H1 (cell line): ENCODE measurements at regions not wholly inside any gene's neighbourhood (a gene's known extent, or its start where the extent isn't known, plus 50 kb on each side); places are given as distances from the start of the nearest gene placed in this dataset.

Experiments
- CTCF ChIA-PET: fragments of 300-600 bp; sonication (Branson Sonifier 250); formaldehyde crosslinking; loops from one replicate; lab custom pipeline; 2021; ENCODE audit not compliant: partially characterized antibody; lab: Charles Lee
- POLR2A ChIA-PET: fragments of 300-600 bp; sonication (Branson Sonifier 250); formaldehyde crosslinking; loops from one replicate; lab custom pipeline; 2021; ENCODE audit warnings: inconsistent platforms; ENCODE audit not compliant: partially characterized antibody; lab: Charles Lee
- DNase-seq, 2 experiments: peaks; one replicate each; pipeline versions ENCODE4 v3.0.0 to v3.0.0-alpha.2; 2010 to 2022; ENCODE audit warnings: low spot score in 2 of 2, low read depth in 1 of 2, mixed read lengths in 1 of 2
- FAIRE-seq: peaks from 2 replicates; lab custom pipeline; 2011; peaks lifted over from hg19 to GRCh38; lab: Jason Lieb, UNC
- H2AFZ ChIP-seq: 2 replicates; pipeline ENCODE4 v1.8.1; 2012; ENCODE audit warnings: low read length, inconsistent platforms
- H2AK5ac ChIP-seq: 2 replicates; pipeline ENCODE4 v1.6.1; 2013; ENCODE audit warnings: low read depth, low read length
- H2BK120ac ChIP-seq: replicated peaks from 2 replicates; pipeline ENCODE3; 2013; ENCODE audit warnings: low read depth, low read length, inconsistent platforms
- H2BK12ac ChIP-seq: 2 replicates; pipeline ENCODE4 v1.6.1; 2013; ENCODE audit warnings: low read depth, low read length
- H2BK15ac ChIP-seq: 2 replicates; pipeline ENCODE4 v1.6.1; 2013; ENCODE audit warnings: low read length
- H2BK20ac ChIP-seq: 2 replicates; pipeline ENCODE4 v1.6.1; 2013; ENCODE audit warnings: low read length
- H2BK5ac ChIP-seq: 2 replicates; pipeline ENCODE4 v1.6.1; 2013; ENCODE audit warnings: low read depth, low read length
- H3K14ac ChIP-seq: 2 replicates; pipeline ENCODE4 v1.6.1; 2013; ENCODE audit warnings: inconsistent platforms; ENCODE audit not compliant: insufficient read length
- H3K18ac ChIP-seq: 2 replicates; pipeline ENCODE4 v1.6.1; 2013; ENCODE audit warnings: low read length; ENCODE audit errors: extremely low read depth
- H3K23ac ChIP-seq: 2 replicates; pipeline ENCODE4 v1.6.1; 2013; ENCODE audit warnings: inconsistent platforms; ENCODE audit not compliant: insufficient read length
- H3K23me2 ChIP-seq: 2 replicates; pipeline ENCODE4 v1.6.1; 2013; ENCODE audit warnings: low read depth, low read length
- H3K27ac ChIP-seq: 2 replicates; pipeline ENCODE4 v1.6.1; 2011; ENCODE audit warnings: low read depth, low read length, inconsistent platforms
- H3K27me3 ChIP-seq, 4 experiments: replicated peaks in 1 of 4; 1 replicate in 1 of 4; 2 replicates in 3 of 4; pipeline versions ENCODE4 v1.6.1 to v1.8.1; 2011 to 2013; ENCODE audit warnings: low read length in 3 of 4, mild to moderate bottlenecking in 3 of 4, inconsistent platforms in 2 of 4, mixed read lengths in 2 of 4, moderate library complexity in 1 of 4; ENCODE audit not compliant: control insufficient read depth in 3 of 4, insufficient read depth in 3 of 4; ENCODE audit errors: extremely low read depth in 1 of 4
- H3K36me3 ChIP-seq, 4 experiments: 2 replicates each; pipeline versions ENCODE4 v1.6.1 to v1.8.1; 2011 to 2013; ENCODE audit warnings: mild to moderate bottlenecking in 4 of 4, low read length in 3 of 4, moderate library complexity in 2 of 4, control low read depth in 1 of 4, inconsistent platforms in 1 of 4; ENCODE audit not compliant: insufficient read depth in 4 of 4, control insufficient read depth in 2 of 4
- H3K4ac ChIP-seq: replicated peaks from 2 replicates; pipeline ENCODE3; 2013; ENCODE audit warnings: low read length, low read depth, mixed read lengths, inconsistent platforms; ENCODE audit not compliant: insufficient read length
- H3K4me1 ChIP-seq, 4 experiments: replicated peaks in 1 of 4; 1 replicate in 1 of 4; 2 replicates in 3 of 4; pipeline versions ENCODE4 v1.6.1 to v1.8.1; 2011 to 2013; ENCODE audit warnings: low read length in 3 of 4, inconsistent platforms in 2 of 4, mixed read lengths in 1 of 4; ENCODE audit not compliant: insufficient read depth in 4 of 4, control insufficient read depth in 3 of 4
- H3K4me2 ChIP-seq, 2 experiments: 2 replicates each; pipeline versions ENCODE4 v1.6.1 to v1.8.1; 2011 to 2013; ENCODE audit warnings: low read depth in 2 of 2, low read length in 2 of 2, control low read depth in 1 of 2, inconsistent platforms in 1 of 2, mild to moderate bottlenecking in 1 of 2; ENCODE audit not compliant: insufficient read depth in 1 of 2
- H3K4me3 ChIP-seq, 4 experiments: fragments of 200-600, 300-600 bp in 1 of 4; sonication (generic), shearing (Covaris generic), sonication (Bioruptor Twin) in 1 of 4; 2 replicates each; pipeline versions ENCODE4 v1.5.1 to v1.8.1; 2011 to 2016; ENCODE audit warnings: low read length in 4 of 4, low read depth in 3 of 4, control low read depth in 2 of 4, inconsistent platforms in 2 of 4, mild to moderate bottlenecking in 2 of 4, mixed read lengths in 1 of 4, moderate library complexity in 1 of 4; ENCODE audit not compliant: insufficient read depth in 2 of 4; ENCODE audit errors: extremely low read depth in 1 of 4
- H3K56ac ChIP-seq: replicated peaks from 2 replicates; pipeline ENCODE3; 2013; ENCODE audit warnings: low read depth, mild to moderate bottlenecking, mixed read lengths, low read length, inconsistent platforms; ENCODE audit not compliant: insufficient read length
- H3K79me1 ChIP-seq: 2 replicates; pipeline ENCODE4 v1.6.1; 2013; ENCODE audit warnings: low read depth, low read length, control low read depth
- H3K79me2 ChIP-seq, 2 experiments: 2 replicates each; pipeline versions ENCODE4 v1.6.1 to v1.8.1; 2012 to 2013; ENCODE audit warnings: low read length in 2 of 2, mild to moderate bottlenecking in 2 of 2, inconsistent platforms in 1 of 2; ENCODE audit not compliant: insufficient read depth in 2 of 2, control insufficient read depth in 1 of 2
- H3K9ac ChIP-seq, 4 experiments: replicated peaks in 1 of 4; 1 replicate in 1 of 4; 2 replicates in 3 of 4; pipeline versions ENCODE4 v1.6.1 to v1.8.1; 2011 to 2013; ENCODE audit warnings: low read depth in 3 of 4, low read length in 3 of 4, control low read depth in 2 of 4, mild to moderate bottlenecking in 2 of 4, moderate library complexity in 2 of 4, inconsistent platforms in 1 of 4; ENCODE audit errors: extremely low read depth in 1 of 4
- H3K9me3 ChIP-seq, 2 experiments: 2 replicates each; pipeline versions ENCODE4 v1.6.1 to v1.8.1; 2012 to 2013; ENCODE audit warnings: mild to moderate bottlenecking in 2 of 2, moderate library complexity in 2 of 2, control low read depth in 1 of 2, inconsistent platforms in 1 of 2, low read depth in 1 of 2, low read length in 1 of 2, mixed read lengths in 1 of 2; ENCODE audit not compliant: insufficient read depth in 2 of 2
- H4K20me1 ChIP-seq, 2 experiments: replicated peaks in 1 of 2; 2 replicates each; pipeline versions ENCODE3 to v1.8.1; 2011 to 2013; ENCODE audit warnings: inconsistent platforms in 2 of 2, low read length in 2 of 2, mild to moderate bottlenecking in 1 of 2; ENCODE audit not compliant: insufficient read depth in 2 of 2, control insufficient read depth in 1 of 2
- H4K5ac ChIP-seq: 2 replicates; pipeline ENCODE4 v1.6.1; 2013; ENCODE audit warnings: low read length, low read depth, mixed read lengths, inconsistent platforms; ENCODE audit not compliant: insufficient read length
- H4K8ac ChIP-seq: 2 replicates; pipeline ENCODE4 v1.8.0; 2013; ENCODE audit warnings: mild to moderate bottlenecking, moderate library complexity, low read length, inconsistent platforms; ENCODE audit not compliant: insufficient read depth; ENCODE audit errors: extremely low read depth
- H4K91ac ChIP-seq: replicated peaks from 2 replicates; pipeline ENCODE3; 2013; ENCODE audit warnings: low read length, mixed read lengths, inconsistent platforms; ENCODE audit not compliant: insufficient read length
- EP300 ChIP-seq, 2 experiments: IDR thresholded peaks; 1 replicate in 1 of 2; 2 replicates in 1 of 2; pipeline ENCODE4 v1.6.1; 2011 to 2012; ENCODE audit warnings: low read depth in 2 of 2, low read length in 2 of 2, mild to moderate bottlenecking in 2 of 2, borderline replicate concordance in 1 of 2, inconsistent platforms in 1 of 2, moderate library complexity in 1 of 2
- HDAC6 ChIP-seq: IDR thresholded peaks from one replicate; pipeline ENCODE4 v1.7.1; 2012; ENCODE audit warnings: low read depth, mild to moderate bottlenecking, inconsistent platforms, low read length, moderate library complexity
- TBP ChIP-seq: IDR thresholded peaks from 2 replicates; pipeline ENCODE4 v1.6.1; 2011; ENCODE audit warnings: low read depth, low read length, improper control_type of control experiment
- WGBS, 2 experiments: shearing (Covaris generic) in 1 of 2; methylation state at CpG; one replicate each; pipeline versions ENCODE4 v1.1.6 to v1.1.7; 2013 to 2015; ENCODE audit warnings: low lambda C conversion rate in 2 of 2, mixed read lengths in 2 of 2, inconsistent platforms in 1 of 2, low coverage in 1 of 2, missing lambda C conversion rate in 1 of 2; ENCODE audit not compliant: insufficient replicate concordance in 2 of 2, insufficient coverage in 1 of 2, insufficient read length in 1 of 2; ENCODE audit errors: extremely low coverage in 1 of 2, missing lambda C conversion rate in 1 of 2; 5-methylcytosine and 5-hydroxymethylcytosine counted together

DNA sequence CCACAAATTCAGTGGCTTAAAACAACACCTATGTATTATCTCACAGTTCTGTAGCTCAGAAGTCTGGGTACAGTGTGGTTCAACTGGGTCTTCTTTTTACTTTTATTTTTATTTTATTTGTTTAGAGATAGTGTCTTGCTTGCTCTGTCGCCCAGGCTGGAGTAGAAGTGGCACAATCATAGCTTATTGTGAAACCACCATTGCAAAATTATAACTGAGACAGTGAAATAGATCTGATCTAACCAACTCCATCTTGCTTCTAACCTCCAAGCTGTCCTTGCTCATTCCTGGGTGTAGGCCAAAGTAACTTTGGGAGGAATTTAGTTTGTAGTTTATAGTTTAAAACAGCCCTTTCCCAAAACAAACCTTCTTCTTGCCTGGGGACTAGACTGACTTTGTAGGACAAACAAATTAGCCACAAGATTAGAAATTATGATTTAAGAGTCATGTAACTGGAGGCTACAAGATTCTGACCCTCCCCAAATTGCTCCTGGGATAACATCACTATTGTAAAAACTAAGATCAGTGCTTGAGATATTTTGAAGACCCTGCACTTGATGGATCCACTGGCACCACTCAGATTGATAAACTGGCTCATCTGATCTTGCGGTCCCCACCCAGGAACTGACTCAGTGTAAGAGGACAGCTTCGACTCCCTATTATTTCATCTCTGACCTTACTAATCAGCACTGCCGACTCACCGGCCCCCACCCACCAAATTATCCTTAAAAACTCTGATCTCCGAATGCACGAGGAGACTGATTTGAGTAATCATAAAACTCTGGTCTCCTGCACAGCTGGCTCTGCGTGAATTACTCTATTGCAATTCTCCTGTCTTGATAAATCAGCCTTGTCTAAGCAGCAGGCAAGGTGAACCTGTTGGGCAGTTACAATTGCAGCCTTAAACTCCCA lies 193.4 kb upstream of the CDYL start:
- Histone ChIP-seq H3K4me3 (no peak overlapping the region), H2BK5ac (no peak overlapping the region), H2AK5ac (no peak overlapping the region), H3K27me3 (no peaks in the 10 kb centered on the region), H2BK12ac (no peak overlapping the region), H3K9ac (no peak overlapping the region), H3K79me2 (no peaks in the 10 kb centered on the region), H2BK120ac (no peak overlapping the region), H4K5ac (no peak overlapping the region), H3K23ac (no peak overlapping the region), H3K4ac (no peak overlapping the region), H3K27ac (no peak overlapping the region), H4K8ac (no peak overlapping the region; the same call in 1 of the 2 replicates), H3K14ac (no peak overlapping the region), H3K9me3 (no peaks in the 10 kb centered on the region), H3K79me1 (no peaks in the 10 kb centered on the region), H4K20me1 (no peaks in the 10 kb centered on the region), H2BK20ac (no peak overlapping the region), H3K18ac (no peak overlapping the region), H3K4me2 (no peak overlapping the region), H3K36me3 (no peaks in the 10 kb centered on the region), H2BK15ac (no peak overlapping the region), H4K91ac (no peak overlapping the region), H3K56ac (no peak overlapping the region), H3K23me2 (no peaks in the 10 kb centered on the region), H2AFZ (no peak overlapping the region), H3K4me1 (no peaks in the 10 kb centered on the region; a peak in 2 of 7 replicates)
- no peak for DNase-seq
- 90% methylated on average over 8 of the region's 8 CpGs; no CpG with 5 or more reads in 1 of the 2 experiments for WGBS, 2 experiments
- no peak for FAIRE-seq
- POLR2A ChIA-PET, result no interaction called here
- CTCF ChIA-PET, result interaction anchor here (0.8 to 1.5 kb wide), 3 partner anchors 23 to 186 kb away, joined by 3 to 4 read pairs (median 3); no protein-coding TSS in a partner anchor
- TF ChIP-seq HDAC6, result no peak
- no peak for TF ChIP-seq TBP
- no peak for TF ChIP-seq EP300 (IDR thresholded peaks at IDR 0.05; ENCODE audit: borderline replicate concordance in 1 of 2, low read depth in 2 of 2, low read length in 2 of 2)
